ENCODE measurements at regions not wholly inside any gene's neighbourhood (a gene's known extent, or its start where the extent isn't known, plus 50 kb on each side); places are given as distances from the start of the nearest gene placed in this dataset.

DNA sequence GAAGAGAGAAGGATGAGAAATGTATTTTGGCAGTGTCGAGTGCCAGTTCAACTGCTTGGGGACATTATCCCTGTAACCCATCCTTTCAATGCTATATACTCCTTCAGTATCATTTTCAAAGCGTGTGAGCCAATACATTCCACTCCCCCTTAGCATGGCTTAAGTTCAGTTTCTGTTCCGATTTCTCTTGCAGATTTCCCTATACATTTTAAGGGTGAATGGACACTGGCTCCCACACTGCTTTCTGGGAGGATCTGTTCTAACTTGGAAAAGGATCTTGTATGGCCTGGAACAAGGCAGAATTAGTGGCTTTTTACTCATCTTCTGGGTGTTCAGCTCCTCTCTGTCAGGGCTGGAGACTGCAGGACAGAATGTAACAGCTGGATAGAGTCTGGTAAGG lies 333.8 kb downstream of the HAPSTR1 start:
- DNase-seq = no peak

DNA sequence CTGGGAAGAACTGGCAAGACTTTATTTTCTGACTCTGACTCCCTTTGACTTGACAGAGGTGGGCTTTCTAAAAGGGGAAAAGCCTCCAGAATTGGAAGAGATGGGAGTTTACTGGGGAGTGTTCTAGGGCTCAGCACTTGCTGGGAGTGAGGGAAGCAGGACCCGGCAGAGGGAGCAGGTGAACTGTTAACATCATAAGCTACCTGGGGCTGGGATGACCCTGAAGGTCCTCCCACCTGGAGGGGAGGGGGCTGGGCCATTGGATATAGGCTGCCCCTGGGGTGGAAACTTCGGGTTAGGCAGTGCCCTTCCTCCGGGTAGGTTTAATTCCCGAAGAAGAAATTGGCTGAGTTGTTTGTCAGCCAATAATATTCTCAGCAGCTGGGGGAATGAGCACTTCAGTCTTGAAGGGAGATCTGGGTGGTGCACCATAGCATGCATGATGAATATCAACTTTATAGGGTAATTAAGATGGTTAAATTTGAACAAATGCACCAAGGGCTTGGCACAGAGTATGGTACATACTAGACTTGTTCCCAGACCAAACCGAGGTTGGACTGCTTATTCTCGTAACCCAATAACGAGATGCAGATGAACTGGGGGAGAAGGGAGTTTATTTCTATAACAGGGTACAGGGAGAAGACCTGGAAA lies 337.0 kb downstream of the HAPSTR1 start:
- no peak for DNase-seq

DNA sequence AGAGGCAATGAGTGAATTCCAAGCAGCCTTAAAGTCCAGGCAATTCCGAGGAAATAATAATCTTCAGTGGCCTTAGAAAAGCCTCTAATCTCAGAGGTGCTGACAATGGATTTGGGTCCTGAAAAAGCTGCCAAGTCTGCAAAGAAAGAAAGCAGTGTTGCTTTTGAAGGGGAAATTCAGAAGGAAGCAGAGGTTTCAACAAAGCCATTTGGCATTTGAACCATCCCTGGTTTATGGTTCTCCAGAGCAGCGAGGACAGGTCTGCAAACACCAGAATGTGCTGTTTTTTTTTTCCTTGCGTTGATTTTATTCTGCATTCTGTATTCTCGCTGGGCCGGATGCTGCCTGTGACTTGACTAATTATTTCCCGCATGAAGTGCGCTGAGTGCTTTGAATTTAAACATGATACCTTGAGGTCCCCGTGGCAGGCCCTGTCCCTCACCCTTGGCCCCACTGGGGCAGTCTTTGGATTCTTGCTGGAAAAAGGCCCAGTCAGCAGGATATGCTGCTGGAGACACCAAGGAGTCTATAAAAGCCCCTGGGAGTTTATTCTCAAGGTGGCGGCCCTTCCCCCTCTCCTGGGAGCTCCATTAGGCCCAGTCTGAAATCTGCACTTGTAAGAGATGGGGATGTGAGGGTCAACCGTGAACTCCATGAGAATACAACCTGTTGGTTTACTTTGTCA lies 338.3 kb downstream of the HAPSTR1 start:
- DNase-seq = no peak

DNA sequence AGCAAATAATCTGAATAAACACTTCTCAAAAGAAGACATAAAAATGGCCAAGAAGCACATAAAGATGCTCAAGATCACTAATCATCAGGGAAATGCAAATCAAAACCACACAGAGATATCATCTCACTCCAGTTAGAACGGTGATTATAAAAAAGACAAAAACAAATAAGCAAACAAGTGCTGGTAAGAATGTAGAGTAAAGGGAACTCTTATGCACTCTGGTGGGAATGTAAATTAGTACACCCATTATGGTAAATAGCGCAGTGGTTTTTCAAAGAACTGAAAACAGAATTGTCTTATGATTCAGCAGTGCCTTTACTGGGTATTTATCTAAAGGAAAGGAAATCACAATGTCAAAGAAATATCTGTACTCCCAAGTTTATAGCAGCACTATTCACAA lies 343.2 kb downstream of the HAPSTR1 start:
- DNase-seq = no peak

DNA sequence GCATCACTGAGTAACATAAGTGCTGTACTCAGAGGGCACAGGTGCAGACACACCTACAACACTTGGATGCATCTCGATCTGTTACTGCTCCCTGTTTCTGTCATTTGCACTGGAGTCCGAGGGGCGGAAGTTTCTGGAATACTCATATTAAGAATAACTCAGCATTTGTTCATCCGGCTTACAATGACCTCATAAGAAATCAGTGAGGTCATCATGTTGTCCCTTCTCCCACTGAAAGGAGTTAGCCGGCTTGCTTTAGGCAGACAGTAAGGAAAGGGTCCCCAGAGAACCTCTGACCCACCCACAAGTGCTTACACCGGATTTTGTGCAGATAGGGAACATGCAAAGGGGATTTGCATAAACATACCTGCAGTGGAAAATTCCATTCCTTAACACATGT lies 344.7 kb downstream of the HAPSTR1 start:
- no peak for DNase-seq

DNA sequence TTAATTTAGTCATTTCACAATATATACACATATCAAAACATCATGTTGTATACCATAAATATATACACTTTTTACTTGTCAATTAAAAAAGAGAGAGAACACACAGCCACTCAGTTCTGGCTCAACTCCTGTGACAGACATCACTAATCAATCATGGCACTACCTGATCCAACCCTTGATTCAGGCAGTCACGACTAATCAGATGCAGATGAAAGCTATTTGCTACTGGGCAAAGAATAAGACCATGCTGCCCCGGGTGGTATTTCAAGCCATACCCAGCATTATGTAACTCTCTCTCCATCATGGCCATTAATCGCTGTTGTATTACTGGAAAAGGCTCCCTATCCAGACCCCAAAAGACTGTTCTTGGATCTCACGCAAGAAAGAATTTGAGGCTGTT lies 345.7 kb downstream of the HAPSTR1 start:
- DNase-seq = no peak

DNA sequence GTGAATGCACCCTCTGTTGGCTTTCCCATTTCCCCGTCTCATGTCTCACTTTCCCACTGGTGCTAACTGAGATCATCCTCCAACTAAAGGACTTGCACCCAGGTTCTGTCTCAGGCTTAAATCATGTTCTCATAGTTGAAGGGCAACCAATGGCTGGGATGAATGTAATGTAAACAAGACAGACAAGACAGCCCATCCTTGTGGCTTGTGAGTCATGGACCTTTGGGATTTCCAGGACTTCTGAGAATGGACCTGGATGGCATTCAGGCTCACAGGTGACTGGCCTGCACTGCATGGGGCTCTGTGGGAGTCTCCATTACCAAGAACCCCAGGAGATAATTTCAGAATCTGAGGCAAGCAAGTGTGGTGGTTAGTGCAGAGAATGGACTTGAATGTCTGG lies 347.5 kb downstream of the HAPSTR1 start:
- DNase-seq = no peak

DNA sequence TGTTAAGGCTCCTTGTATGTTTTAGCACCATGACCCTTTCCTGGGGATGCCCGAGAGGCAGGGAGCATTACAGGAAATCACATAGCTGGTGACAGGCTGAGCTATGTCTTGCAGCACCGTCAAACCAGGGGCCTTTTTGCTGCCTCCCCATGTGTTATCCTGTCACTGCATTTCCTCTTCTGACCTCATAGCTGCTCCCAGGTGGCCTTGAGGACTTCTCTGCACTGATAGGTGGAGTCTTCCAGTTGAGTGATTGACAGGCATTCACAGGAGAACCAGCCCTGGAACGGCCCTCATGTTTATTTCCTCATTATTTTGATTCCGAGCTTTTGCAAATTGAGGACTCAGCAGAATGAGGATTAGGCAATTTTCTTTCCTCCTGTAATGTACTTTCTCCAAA lies 349.6 kb downstream of the HAPSTR1 start:
- no peak for DNase-seq

DNA sequence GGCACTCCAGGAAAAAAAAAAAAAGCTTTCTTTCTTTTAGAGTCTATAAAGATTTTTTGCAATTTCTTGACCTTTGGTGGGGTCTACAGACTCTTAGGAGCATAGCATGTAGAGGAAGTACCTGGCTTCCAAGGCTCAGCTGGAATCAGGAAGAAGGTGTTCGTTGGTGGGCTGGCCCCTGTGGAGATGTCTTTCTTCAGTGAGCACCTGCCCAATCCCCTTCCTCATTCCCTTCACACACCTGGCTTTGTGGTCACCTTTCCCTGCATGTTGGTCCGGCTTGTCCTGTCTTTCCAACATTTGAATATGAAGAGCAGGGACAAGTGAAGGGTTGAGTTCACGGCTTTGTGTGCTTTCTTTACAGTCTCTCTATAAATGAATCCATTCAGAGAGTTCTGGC lies 352.4 kb downstream of the HAPSTR1 start:
- no peak for DNase-seq

DNA sequence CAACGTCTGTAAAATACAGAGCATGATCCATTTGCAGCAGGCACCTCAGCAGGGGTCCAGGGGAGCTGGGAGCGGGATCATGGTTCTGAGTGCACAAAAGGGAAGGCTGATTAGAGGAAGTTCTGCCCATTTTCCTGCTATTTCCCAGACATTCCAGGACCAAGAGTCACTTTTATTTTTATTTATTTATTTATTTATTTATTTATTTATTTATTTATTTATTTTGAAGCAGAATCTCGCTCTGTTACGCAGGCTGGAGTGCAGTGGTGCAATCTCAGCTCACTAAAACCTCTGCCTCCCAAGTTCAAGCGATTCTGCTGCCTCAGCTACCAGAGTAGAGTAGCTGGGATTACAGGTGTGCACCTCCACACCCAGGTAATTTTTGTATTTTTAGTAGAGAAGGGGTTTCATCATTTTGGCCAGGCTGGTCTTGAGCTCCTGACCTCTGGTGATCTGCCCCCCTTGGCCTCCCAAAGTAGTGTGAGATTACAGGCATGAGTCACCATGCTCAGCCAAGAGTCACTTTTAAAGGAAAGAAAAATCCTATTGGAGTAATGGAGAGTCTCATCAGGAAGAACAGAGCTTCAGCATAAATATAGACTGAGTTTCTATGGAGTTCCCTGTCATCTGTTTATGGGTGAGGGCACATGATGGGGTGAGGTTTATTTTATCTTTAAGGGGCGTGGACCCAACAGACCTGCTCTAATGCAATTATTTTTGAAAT lies 355.2 kb downstream of the HAPSTR1 start:
- no peak for DNase-seq

DNA sequence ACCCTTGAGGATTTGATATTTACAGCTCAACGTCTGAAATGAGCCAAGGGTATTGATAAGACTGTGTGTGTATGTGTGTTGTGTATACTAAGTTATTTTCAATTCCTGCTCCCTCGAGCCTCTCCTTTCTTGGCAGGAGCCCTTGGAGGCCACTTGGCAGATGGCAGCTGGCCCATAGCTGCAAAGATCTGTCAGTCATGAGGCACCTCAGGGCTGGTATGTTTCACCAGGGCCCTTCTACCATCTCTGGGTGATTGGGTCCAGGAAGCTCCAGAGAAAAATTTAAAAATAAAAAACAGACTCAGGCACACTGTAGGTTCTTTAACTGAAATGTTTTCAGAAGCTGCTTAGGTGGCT lies 355.7 kb downstream of the HAPSTR1 start:
- DNase-seq = no peak

DNA sequence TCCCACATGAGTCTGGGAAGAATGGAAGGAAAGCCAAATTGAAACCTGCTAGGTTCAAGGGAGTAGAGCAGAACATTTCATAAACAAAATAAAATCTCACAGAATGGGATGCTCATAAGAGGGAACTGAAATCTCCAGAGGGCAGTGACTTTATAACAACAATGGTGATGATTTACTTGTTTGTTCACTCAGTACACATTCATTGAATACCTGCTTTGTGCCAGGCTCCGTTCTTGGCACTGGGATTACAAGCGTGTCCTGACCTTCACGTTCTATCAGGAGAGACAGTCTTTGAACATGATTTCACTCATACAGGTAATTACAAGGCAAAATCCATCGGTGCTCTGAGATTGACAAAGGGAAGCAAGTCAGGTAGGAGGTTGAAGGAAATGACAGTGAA lies 356.3 kb downstream of the HAPSTR1 start:
- no peak for DNase-seq

DNA sequence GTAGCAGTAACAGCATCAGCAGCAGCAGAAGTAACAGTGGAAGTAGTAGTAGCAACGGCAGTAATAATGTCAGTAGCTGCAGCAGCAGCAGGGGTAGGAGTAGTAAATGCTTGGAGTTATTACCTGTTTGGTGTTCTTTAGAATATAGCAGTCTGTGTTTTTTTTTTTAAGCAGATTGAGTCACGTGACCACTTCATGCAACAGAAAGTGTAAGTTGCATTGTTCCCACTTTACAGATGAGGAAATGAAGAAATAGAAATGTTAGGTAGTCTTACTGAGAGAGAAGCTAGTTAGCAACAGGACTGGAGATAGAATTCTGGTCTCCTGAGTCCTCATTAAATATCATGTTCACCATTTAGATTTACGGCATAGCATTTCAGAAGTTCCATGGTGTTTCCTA lies 358.2 kb downstream of the HAPSTR1 start:
- no peak for DNase-seq

DNA sequence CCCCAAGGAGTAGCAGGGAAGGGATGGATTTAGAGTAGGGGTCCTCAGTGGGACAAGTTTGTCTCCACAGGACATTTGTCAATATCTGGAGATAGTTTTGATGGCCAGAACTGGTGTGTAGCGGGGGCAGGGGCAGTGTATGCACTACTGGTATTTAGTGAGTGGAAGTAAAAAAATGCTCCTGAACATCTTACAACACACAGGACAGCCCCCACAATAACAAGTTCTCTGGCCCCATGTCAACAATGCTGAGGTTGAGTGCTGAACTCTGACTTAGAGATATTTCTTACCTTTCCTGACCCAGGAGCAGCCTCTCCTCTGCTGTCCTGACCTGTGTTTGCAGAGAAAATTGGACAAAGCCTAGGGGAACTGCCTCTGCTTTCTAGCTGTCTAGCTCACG lies 365.8 kb downstream of the HAPSTR1 start:
- DNase-seq = no peak

DNA sequence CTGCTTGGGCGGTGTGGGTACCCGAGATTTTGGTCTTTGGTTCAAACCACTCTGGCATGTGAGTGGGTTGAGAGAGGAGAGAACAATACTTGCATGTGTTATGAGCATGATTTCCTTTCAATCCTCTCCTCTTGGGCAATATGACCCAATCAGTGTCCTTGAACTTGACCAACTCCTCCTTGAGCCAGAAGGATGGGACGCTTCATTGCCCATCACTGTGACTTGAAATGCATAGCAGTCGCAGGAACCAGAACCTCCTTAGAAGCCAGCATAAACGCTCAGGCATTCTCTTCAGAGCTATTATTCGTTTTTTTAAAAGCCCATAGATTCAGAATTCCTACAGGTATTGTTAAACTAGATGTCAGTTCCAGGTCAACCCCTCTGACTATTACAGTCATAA lies 367.4 kb downstream of the HAPSTR1 start:
- no peak for DNase-seq

DNA sequence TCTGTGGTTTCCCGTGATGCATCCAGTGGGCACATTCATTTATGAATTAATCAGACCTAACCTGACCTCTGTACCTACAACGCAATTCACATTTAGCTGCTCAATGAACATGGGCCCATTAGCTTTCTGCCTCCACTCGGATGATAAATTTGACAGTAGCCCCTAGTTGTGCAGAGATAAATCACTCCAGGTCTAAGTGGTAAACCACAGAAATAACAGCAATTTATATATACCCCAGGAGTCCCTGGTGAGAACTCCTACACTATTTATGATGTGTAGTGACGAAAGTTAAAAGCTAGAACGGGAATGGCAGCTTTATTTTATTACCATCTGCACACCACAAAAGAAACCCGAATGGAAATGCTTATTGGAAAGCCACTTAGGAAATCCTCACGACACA lies 371.5 kb downstream of the HAPSTR1 start:
- DNase-seq = no peak

DNA sequence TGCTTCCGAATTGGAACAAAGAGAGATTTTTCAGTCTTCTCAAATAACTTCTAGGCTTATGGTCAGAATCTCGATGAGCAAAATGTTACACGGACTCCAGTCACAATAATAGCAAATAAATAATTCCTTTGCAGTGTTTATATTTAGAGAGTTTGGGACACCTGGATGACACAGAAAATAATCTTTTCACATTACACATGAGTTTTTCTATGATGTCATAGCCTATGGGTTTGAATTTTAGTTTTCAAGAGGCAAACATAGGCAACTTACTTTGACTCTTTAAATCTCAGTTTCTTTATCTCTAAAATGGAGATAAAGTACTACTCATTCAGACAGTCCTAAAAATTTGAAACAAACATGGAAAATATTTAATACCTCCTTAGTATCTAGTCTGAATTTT lies 372.0 kb downstream of the HAPSTR1 start:
- DNase-seq = no peak

DNA sequence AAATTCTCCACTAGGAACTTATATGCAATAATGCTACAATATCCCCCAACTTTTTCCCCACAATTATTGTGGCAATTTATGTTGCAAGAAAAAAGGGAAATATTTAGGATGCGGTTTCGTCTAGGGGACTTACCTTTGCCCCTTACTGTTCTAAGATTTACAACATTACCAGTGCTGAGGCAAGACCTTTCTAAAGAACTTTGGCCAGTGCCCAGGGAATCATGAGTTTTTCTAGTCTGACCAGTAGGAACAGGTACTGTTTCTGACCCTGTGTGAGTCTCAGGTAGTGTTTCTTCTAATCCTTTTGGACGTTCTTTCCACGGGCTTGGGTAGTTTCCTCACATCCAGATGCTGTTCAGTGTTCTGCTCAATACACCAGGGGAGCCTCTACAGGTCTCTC lies 373.7 kb downstream of the HAPSTR1 start:
- DNase-seq = no peak

DNA sequence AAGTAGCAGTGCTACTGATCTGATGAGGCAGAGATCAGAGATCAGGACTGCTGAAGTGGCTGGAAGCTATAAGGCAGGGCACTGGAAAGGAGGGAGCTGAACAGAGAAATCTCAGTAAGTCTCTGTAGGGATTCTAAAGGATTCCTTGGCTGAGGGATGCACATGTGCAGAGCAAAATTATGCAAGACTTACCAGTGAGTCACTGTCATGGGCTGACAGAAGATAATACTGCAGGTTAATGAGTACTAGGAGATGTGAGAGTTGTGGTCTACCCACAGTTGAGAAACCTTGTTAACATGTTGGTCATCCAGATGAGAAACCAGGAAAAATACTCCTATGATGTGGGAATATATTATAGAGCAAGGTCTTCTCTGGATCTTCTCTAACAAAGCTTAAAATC lies 378.1 kb downstream of the HAPSTR1 start:
- no peak for DNase-seq

DNA sequence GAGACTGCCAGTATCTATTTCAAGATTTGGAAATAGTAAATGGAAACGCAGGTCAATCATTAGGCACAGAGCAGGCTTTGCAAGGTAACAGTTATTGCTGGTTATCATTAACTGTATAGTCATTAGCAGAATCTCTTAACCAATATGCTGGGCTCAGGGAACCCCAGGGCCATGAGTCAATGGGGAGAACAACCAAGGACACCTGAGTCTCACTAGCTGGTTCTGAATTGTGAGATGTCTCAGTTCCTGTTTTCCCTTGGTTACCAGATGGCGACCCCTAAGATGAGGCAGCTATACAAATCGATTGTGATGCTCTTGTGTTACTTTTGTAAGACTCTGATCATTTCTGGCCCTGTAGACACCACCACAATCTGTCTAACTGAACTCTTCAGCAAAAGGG lies 385.3 kb downstream of the HAPSTR1 start:
- DNase-seq = no peak

DNA sequence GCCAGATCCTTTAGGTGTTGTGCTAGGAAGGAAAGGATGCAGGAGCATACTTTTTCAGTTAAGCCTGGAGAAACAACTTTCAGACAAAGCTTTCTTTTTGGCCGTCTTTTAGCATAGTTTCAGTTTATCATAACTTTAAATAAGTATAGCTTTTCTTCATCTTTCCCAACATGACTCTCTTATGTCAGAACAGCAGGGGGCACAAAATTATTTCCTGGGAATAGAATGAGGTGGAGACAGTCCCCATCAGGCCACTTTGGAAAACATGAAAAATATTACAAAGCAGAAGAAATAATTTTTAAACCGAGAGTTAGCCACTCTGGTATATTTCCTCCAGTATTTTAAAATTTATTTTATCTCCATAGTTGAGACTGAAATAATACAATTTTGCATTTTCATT lies 387.6 kb downstream of the HAPSTR1 start:
- DNase-seq = no peak

DNA sequence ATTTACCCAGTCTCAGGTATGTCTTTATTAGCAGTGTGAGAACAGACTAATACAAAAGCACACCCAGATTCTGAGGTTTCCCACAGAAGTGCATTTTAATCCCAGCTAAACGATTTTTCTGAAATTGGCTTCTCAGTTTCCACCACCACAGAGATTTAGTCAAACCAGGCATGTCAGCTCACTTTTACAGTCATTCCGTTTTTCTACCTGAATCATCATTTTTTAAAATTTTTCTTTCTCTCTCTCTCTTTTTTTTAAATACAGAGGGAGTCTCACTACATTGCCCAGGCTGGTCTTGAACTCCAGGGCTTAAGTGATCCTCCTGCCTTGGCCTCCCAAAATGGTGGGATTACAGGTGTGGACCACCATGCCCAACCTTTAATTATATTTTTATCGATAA lies 389.1 kb downstream of the HAPSTR1 start:
- DNase-seq = no peak

DNA sequence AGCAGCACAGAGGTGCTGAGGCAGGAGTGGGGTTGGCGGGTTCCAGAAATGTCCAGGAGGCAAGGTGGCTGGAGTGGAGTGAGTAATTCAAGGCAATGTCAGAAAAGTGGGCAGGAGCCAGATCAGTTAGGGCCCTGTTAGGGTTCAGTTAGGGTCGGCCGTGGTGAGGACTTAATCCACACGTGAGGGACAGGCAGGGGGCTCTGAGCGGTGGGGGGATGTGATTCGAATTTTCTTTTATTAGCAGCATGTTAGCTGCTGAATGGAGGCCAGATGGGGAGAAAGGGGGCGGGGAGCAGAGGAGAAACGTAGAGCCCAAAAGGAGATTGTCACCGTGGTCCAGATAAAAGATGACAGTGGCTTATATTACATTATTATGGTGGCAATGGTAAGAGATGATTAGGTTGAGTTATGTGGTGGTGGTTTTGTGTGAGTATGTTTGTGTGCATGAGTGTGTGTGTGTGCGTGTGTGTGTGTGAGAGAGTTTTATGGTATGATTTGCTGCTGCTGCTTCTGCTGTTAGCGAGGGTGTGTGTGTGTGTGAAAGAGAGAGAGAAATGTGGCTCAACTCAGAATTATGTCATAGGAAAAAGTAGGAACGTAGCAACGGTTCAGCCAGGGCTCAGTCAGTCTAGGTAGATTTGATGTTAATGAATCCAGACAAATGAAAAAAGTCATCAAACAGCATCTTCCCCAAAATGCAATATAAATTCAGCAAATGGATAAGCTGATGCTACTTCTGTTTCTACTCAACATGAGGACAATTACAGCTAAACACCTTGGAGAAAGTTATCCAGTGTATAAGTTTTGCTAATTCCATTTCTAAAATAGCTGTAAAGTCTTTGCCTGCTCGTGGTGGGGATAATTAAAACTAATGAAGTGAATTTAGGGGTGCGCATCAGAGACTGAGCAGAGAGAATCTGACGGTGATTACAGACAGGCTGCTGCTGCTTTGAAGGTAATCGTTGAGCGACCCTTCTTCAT lies 390.6 kb downstream of the HAPSTR1 start:
- DNase-seq = no peak

Data from SHP77 treated with DMSO at 0.1 percent for 48 hours (cell line).